ENCODE measurements at regions not wholly inside any gene's neighbourhood (a gene's known extent, or its start where the extent isn't known, plus 50 kb on each side); places are given as distances from the start of the nearest gene placed in this dataset.

DNA sequence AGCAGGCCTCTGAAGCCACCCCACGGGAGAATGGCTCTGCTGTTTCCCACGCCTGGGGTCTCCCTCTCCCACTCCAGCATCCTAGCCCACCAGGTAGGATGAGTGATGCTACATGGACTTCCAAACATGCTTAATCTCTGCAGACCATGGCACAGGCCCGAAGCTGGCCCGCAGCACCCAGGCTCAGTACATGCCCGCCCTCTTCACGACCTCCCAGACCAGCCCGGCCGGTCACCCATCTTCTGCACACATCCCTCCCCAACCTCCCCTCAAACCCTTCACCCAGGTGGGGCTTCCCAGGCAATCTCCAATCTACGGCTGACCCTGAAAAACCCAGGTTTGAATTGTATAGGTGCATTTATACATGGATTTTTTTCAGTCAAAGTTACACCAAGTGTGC is 264.0 kb downstream of the TJP1 start:
- TF ChIP-seq, protein P1, sequence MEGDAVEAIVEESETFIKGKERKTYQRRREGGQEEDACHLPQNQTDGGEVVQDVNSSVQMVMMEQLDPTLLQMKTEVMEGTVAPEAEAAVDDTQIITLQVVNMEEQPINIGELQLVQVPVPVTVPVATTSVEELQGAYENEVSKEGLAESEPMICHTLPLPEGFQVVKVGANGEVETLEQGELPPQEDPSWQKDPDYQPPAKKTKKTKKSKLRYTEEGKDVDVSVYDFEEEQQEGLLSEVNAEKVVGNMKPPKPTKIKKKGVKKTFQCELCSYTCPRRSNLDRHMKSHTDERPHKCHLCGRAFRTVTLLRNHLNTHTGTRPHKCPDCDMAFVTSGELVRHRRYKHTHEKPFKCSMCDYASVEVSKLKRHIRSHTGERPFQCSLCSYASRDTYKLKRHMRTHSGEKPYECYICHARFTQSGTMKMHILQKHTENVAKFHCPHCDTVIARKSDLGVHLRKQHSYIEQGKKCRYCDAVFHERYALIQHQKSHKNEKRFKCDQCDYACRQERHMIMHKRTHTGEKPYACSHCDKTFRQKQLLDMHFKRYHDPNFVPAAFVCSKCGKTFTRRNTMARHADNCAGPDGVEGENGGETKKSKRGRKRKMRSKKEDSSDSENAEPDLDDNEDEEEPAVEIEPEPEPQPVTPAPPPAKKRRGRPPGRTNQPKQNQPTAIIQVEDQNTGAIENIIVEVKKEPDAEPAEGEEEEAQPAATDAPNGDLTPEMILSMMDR (IDR thresholded peaks at IDR 0.05): no peak
- TF ChIP-seq POLR2A (IDR thresholded peaks at IDR 0.05) (no peak), EP300 (IDR thresholded peaks at IDR 0.05) (no peak)

Measured in ovary (tissue), 3 donors.